ENCODE measurements at regions not wholly inside any gene's neighbourhood (a gene's known extent, or its start where the extent isn't known, plus 50 kb on each side); places are given as distances from the start of the nearest gene placed in this dataset.

- Histone ChIP-seq H3K9me3 (ENCODE audit: control insufficient read depth, insufficient read depth, low read length) (no peaks in the 10 kb centered on the region), H3K9ac (ENCODE audit: low read depth, low read length) (no peak overlapping the region), H3K4me1 (ENCODE audit: control insufficient read depth, insufficient read depth, low read length) (no peaks in the 10 kb centered on the region), H3K36me3 (ENCODE audit: control insufficient read depth, insufficient read depth, low read length) (no peaks in the 10 kb centered on the region), H3K4me3 (ENCODE audit: low read depth, low read length) (no peak overlapping the region), H3K27me3 (ENCODE audit: control insufficient read depth, insufficient read depth, low read length) (no peaks in the 10 kb centered on the region)
These were observed 98.8 kb downstream of the DUSP6 start for GRCh38 chr12:89253488-89253887.

GRCh38 chr12:89252284-89252683, 100.0 kb downstream of the DUSP6 start:
- H3K4me1 ChIP-seq (ENCODE audit: control insufficient read depth, insufficient read depth, low read length), result peaks cover 7% of the 10 kb centered on the region

GRCh38 chr12:89251342-89252271, 100.7 kb downstream of the DUSP6 start:
- Histone ChIP-seq H3K9me3 (ENCODE audit: control insufficient read depth, insufficient read depth, low read length) (no peaks in the 10 kb centered on the region), H3K36me3 (ENCODE audit: control insufficient read depth, insufficient read depth, low read length) (no peaks in the 10 kb centered on the region), H3K4me3 (ENCODE audit: low read depth, low read length) (no peak overlapping the region), H3K27me3 (ENCODE audit: control insufficient read depth, insufficient read depth, low read length) (peaks cover 4% of the 10 kb centered on the region), H3K9ac (ENCODE audit: low read depth, low read length) (no peak overlapping the region), H3K4me1 (ENCODE audit: control insufficient read depth, insufficient read depth, low read length) (peaks cover 7% of the 10 kb centered on the region)

More at GRCh38 chr12:89252284-89252683, 100.0 kb downstream of the DUSP6 start:
- Histone ChIP-seq H3K36me3 (ENCODE audit: control insufficient read depth, insufficient read depth, low read length) (no peaks in the 10 kb centered on the region), H3K4me3 (ENCODE audit: low read depth, low read length) (no peak overlapping the region), H3K9ac (ENCODE audit: low read depth, low read length) (no peak overlapping the region), H3K27me3 (ENCODE audit: control insufficient read depth, insufficient read depth, low read length) (no peaks in the 10 kb centered on the region), H3K9me3 (ENCODE audit: control insufficient read depth, insufficient read depth, low read length) (no peaks in the 10 kb centered on the region)

GRCh38 chr12:89250636-89251035, 101.7 kb downstream of the DUSP6 start:
- Histone ChIP-seq H3K9me3 (ENCODE audit: control insufficient read depth, insufficient read depth, low read length) (no peaks in the 10 kb centered on the region), H3K4me3 (ENCODE audit: low read depth, low read length) (no peak overlapping the region), H3K36me3 (ENCODE audit: control insufficient read depth, insufficient read depth, low read length) (no peaks in the 10 kb centered on the region), H3K27me3 (ENCODE audit: control insufficient read depth, insufficient read depth, low read length) (peaks cover 13% of the 10 kb centered on the region), H3K9ac (ENCODE audit: low read depth, low read length) (no peak overlapping the region), H3K4me1 (ENCODE audit: control insufficient read depth, insufficient read depth, low read length) (peaks cover 7% of the 10 kb centered on the region)

GRCh38 chr12:89250213-89250612, 102.1 kb downstream of the DUSP6 start:
- Histone ChIP-seq H3K9me3 (ENCODE audit: control insufficient read depth, insufficient read depth, low read length) (no peaks in the 10 kb centered on the region), H3K4me1 (ENCODE audit: control insufficient read depth, insufficient read depth, low read length) (peaks cover 7% of the 10 kb centered on the region), H3K9ac (ENCODE audit: low read depth, low read length) (no peak overlapping the region), H3K4me3 (ENCODE audit: low read depth, low read length) (no peak overlapping the region), H3K27me3 (ENCODE audit: control insufficient read depth, insufficient read depth, low read length) (peaks cover 18% of the 10 kb centered on the region), H3K36me3 (ENCODE audit: control insufficient read depth, insufficient read depth, low read length) (no peaks in the 10 kb centered on the region)

- Histone ChIP-seq H3K4me3 (ENCODE audit: low read depth, low read length) (no peak overlapping the region), H3K9ac (ENCODE audit: low read depth, low read length) (no peak overlapping the region), H3K4me1 (ENCODE audit: control insufficient read depth, insufficient read depth, low read length) (peaks cover 9% of the 10 kb centered on the region), H3K36me3 (ENCODE audit: control insufficient read depth, insufficient read depth, low read length) (no peaks in the 10 kb centered on the region), H3K27me3 (ENCODE audit: control insufficient read depth, insufficient read depth, low read length) (peaks cover 40% of the 10 kb centered on the region), H3K9me3 (ENCODE audit: control insufficient read depth, insufficient read depth, low read length) (no peaks in the 10 kb centered on the region)
These were observed 104.3 kb downstream of the DUSP6 start for GRCh38 chr12:89247967-89248366.

- no peaks in the 10 kb centered on the region for H3K36me3 ChIP-seq (ENCODE audit: control insufficient read depth, insufficient read depth, low read length)
- no peak overlapping the region for H3K4me3 ChIP-seq (ENCODE audit: low read depth, low read length)
- no peaks in the 10 kb centered on the region for H3K9me3 ChIP-seq (ENCODE audit: control insufficient read depth, insufficient read depth, low read length)
- peaks cover 41% of the 10 kb centered on the region for H3K27me3 ChIP-seq (ENCODE audit: control insufficient read depth, insufficient read depth, low read length)
- peaks cover 9% of the 10 kb centered on the region for H3K4me1 ChIP-seq (ENCODE audit: control insufficient read depth, insufficient read depth, low read length)
- H3K9ac ChIP-seq (ENCODE audit: low read depth, low read length), result no peak overlapping the region
These were observed 104.8 kb downstream of the DUSP6 start for GRCh38 chr12:89247541-89247942.

GRCh38 chr12:89245090-89245489, 107.2 kb downstream of the DUSP6 start:
- Histone ChIP-seq H3K36me3 (ENCODE audit: control insufficient read depth, insufficient read depth, low read length) (no peaks in the 10 kb centered on the region), H3K4me1 (ENCODE audit: control insufficient read depth, insufficient read depth, low read length) (peaks cover 9% of the 10 kb centered on the region), H3K9me3 (ENCODE audit: control insufficient read depth, insufficient read depth, low read length) (no peaks in the 10 kb centered on the region), H3K27me3 (ENCODE audit: control insufficient read depth, insufficient read depth, low read length) (peaks cover 41% of the 10 kb centered on the region), H3K4me3 (ENCODE audit: low read depth, low read length) (no peak overlapping the region), H3K9ac (ENCODE audit: low read depth, low read length) (no peak overlapping the region)

GRCh38 chr12:89244536-89244935, 107.8 kb downstream of the DUSP6 start:
- Histone ChIP-seq H3K4me3 (ENCODE audit: low read depth, low read length) (no peak overlapping the region), H3K4me1 (ENCODE audit: control insufficient read depth, insufficient read depth, low read length) (peaks cover 9% of the 10 kb centered on the region), H3K9ac (ENCODE audit: low read depth, low read length) (no peak overlapping the region)

GRCh38 chr12:89243771-89244170, 108.5 kb downstream of the DUSP6 start:
- H3K4me3 ChIP-seq (ENCODE audit: low read depth, low read length), result no peak overlapping the region
- H3K4me1 ChIP-seq (ENCODE audit: control insufficient read depth, insufficient read depth, low read length), result peaks cover 9% of the 10 kb centered on the region
- no peak overlapping the region for H3K9ac ChIP-seq (ENCODE audit: low read depth, low read length)
- H3K9me3 ChIP-seq (ENCODE audit: control insufficient read depth, insufficient read depth, low read length), result no peaks in the 10 kb centered on the region
- no peaks in the 10 kb centered on the region for H3K36me3 ChIP-seq (ENCODE audit: control insufficient read depth, insufficient read depth, low read length)
- H3K27me3 ChIP-seq (ENCODE audit: control insufficient read depth, insufficient read depth, low read length), result peaks cover 41% of the 10 kb centered on the region

More at GRCh38 chr12:89244536-89244935, 107.8 kb downstream of the DUSP6 start:
- Histone ChIP-seq H3K9me3 (ENCODE audit: control insufficient read depth, insufficient read depth, low read length) (no peaks in the 10 kb centered on the region), H3K36me3 (ENCODE audit: control insufficient read depth, insufficient read depth, low read length) (no peaks in the 10 kb centered on the region), H3K27me3 (ENCODE audit: control insufficient read depth, insufficient read depth, low read length) (peaks cover 41% of the 10 kb centered on the region)

GRCh38 chr12:89239534-89239933, 112.8 kb downstream of the DUSP6 start:
- Histone ChIP-seq H3K36me3 (ENCODE audit: control insufficient read depth, insufficient read depth, low read length) (no peaks in the 10 kb centered on the region), H3K4me3 (ENCODE audit: low read depth, low read length) (no peak overlapping the region), H3K4me1 (ENCODE audit: control insufficient read depth, insufficient read depth, low read length) (peaks cover under 1% of the 10 kb centered on the region), H3K9ac (ENCODE audit: low read depth, low read length) (no peak overlapping the region), H3K27me3 (ENCODE audit: control insufficient read depth, insufficient read depth, low read length) (peaks cover 16% of the 10 kb centered on the region), H3K9me3 (ENCODE audit: control insufficient read depth, insufficient read depth, low read length) (no peaks in the 10 kb centered on the region)

GRCh38 chr12:89238593-89238992, 113.7 kb downstream of the DUSP6 start:
- H3K4me3 ChIP-seq (ENCODE audit: low read depth, low read length), result no peak overlapping the region
- H3K36me3 ChIP-seq (ENCODE audit: control insufficient read depth, insufficient read depth, low read length), result no peaks in the 10 kb centered on the region
- H3K27me3 ChIP-seq (ENCODE audit: control insufficient read depth, insufficient read depth, low read length), result peaks cover 7% of the 10 kb centered on the region
- H3K9me3 ChIP-seq (ENCODE audit: control insufficient read depth, insufficient read depth, low read length), result no peaks in the 10 kb centered on the region
- H3K9ac ChIP-seq (ENCODE audit: low read depth, low read length), result no peak overlapping the region
- no peaks in the 10 kb centered on the region for H3K4me1 ChIP-seq (ENCODE audit: control insufficient read depth, insufficient read depth, low read length)
